PC-3 (cell line): ENCODE measurements at regions not wholly inside any gene's neighbourhood (a gene's known extent, or its start where the extent isn't known, plus 50 kb on each side); places are given as distances from the start of the nearest gene placed in this dataset.

Source experiments
- ATAC-seq: fragments of 200-7000 bp; cut with Tn5 transposase; 2 replicates; pipeline ENCODE4 v1.9.1; 2020; ENCODE audit warnings: mild to moderate bottlenecking, moderate library complexity
- BruUV-seq: library from RNA; stranded (reverse); fragments of 400-500 nt; replicated peaks from 2 replicates; lab custom pipeline; 2021; lab: Mats Ljungman, UMichigan
- CTCF ChIA-PET: fragments of 300-600 bp; sonication (Branson Sonifier 250); formaldehyde crosslinking; loops from one replicate; lab custom pipeline; 2022; ENCODE audit warnings: antibody characterized with exemption; lab: Charles Lee
- POLR2A ChIA-PET: fragments of 300-600 bp; sonication (Branson Sonifier 250); formaldehyde crosslinking; loops from one replicate; lab custom pipeline; 2022; ENCODE audit warnings: antibody characterized with exemption; ENCODE audit not compliant: unreplicated experiment; lab: Charles Lee
- DNase-seq: peaks from one replicate; pipeline ENCODE4 v3.0.0-alpha.2; 2015
- H2AFZ ChIP-seq: fragments of 300-600 bp; sonication (generic); 2 replicates; pipeline ENCODE4 v1.6.0; 2016; ENCODE audit warnings: antibody characterized with exemption, low read length
- H3F3A ChIP-seq: fragments of 300-600 bp; sonication (generic); one replicate; pipeline ENCODE4 v1.6.0; 2017; ENCODE audit warnings: antibody characterized with exemption, low read length, control low read depth, mild to moderate bottlenecking; ENCODE audit not compliant: unreplicated experiment
- H3K27ac ChIP-seq: fragments of 300-600 bp; sonication (generic); 2 replicates; pipeline ENCODE4 v1.5.1; 2016; ENCODE audit warnings: mild to moderate bottlenecking, low read length
- H3K27me3 ChIP-seq: fragments of 300-600 bp; sonication (generic); 2 replicates; pipeline ENCODE4 v1.6.1; 2016; ENCODE audit warnings: low read length, mixed read lengths
- H3K36me3 ChIP-seq: fragments of 300-600 bp; sonication (generic); 2 replicates; pipeline ENCODE4 v1.6.1; 2016; ENCODE audit warnings: low read depth, mixed run types, low read length, mixed read lengths
- H3K4me1 ChIP-seq: fragments of 300-600 bp; sonication (generic); 2 replicates; pipeline ENCODE4 v1.5.1; 2016; ENCODE audit warnings: low read length; ENCODE audit not compliant: insufficient read depth
- H3K4me2 ChIP-seq: fragments of 300-600 bp; sonication (generic); 2 replicates; pipeline ENCODE4 v1.6.0; 2016; ENCODE audit warnings: low read length
- H3K4me3 ChIP-seq: fragments of 300-600 bp; sonication (generic); 2 replicates; pipeline ENCODE4 v1.5.1; 2016; ENCODE audit warnings: mild to moderate bottlenecking, low read length, mixed read lengths
- H3K79me2 ChIP-seq: fragments of 300-600 bp; sonication (generic); 2 replicates; pipeline ENCODE4 v1.6.1; 2017; ENCODE audit warnings: low read length, mixed read lengths
- H3K9ac ChIP-seq: fragments of 300-600 bp; sonication (generic); 2 replicates; pipeline ENCODE4 v1.6.0; 2016; ENCODE audit warnings: mild to moderate bottlenecking, low read length
- H3K9me2 ChIP-seq: fragments of 300-600 bp; sonication (generic); replicated peaks from 2 replicates; pipeline ENCODE4 v1.6.1; 2016; ENCODE audit warnings: mixed run types, low read length, mixed read lengths
- H3K9me3 ChIP-seq: fragments of 300-600 bp; sonication (generic); 2 replicates; pipeline ENCODE4 v1.6.1; 2016; ENCODE audit warnings: low read length, mixed read lengths
- H4K20me1 ChIP-seq: fragments of 300-600 bp; sonication (generic); 2 replicates; pipeline ENCODE4 v1.6.1; 2016; ENCODE audit warnings: low read length, mixed read lengths
- EZH2 ChIP-seq: fragments of 300-600 bp; sonication (generic); IDR thresholded peaks from one replicate; pipeline ENCODE4 v1.6.1; 2017; ENCODE audit warnings: antibody characterized with exemption, mild to moderate bottlenecking, low read length; ENCODE audit not compliant: unreplicated experiment
- EZH2phosphoT487 ChIP-seq: fragments of 300-600 bp; sonication (generic); IDR thresholded peaks from 2 replicates; pipeline ENCODE4 v1.6.1; 2018; ENCODE audit warnings: mild to moderate bottlenecking, antibody characterized with exemption, low read length, borderline replicate concordance
- intact Hi-C: fragments of 100-400 bp; cut with micrococcal nuclease; formaldehyde crosslinking; loops from 2 replicates; pipeline ENCODE4 v1.9.0; 2023
- TF ChIP-seq, protein P1 (sequence below): fragments of 300-600 bp; sonication (generic); conservative IDR thresholded peaks from 2 replicates; pipeline ENCODE4 v1.5.1; 2017; ENCODE audit warnings: antibody characterized with exemption, low read depth, mild to moderate bottlenecking, low read length

DNA sequence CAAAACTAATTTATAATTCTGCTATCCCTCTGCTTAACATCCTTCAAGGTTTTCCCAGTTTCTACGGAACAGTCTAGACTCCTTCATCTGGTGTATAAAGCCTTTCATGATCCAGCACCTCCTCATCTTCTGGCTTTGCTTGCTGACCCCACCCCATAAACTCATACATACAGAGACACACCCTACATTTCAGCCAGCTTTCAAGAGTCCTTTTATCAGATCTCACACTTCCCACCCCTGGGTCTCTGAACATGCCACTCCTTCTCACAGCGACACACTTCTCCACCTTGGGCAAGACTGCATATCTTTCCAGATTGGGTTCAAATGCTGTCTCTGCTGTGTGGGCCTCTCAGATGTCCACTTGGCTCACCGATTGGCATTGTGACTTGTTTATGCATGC is 166.8 kb upstream of the LPP start:
- peak overlapping the region; percentile 74 for H3K27ac ChIP-seq
- no peaks in the 10 kb centered on the region for H3F3A ChIP-seq
- no peak overlapping the region for H3K4me3 ChIP-seq
- no peaks in the 10 kb centered on the region for H3K27me3 ChIP-seq
- CTCF ChIA-PET: no interaction called here
- no peaks in the 10 kb centered on the region for H3K9me3 ChIP-seq
- H3K4me1 ChIP-seq: peaks cover 21% of the 10 kb centered on the region
- H3K4me2 ChIP-seq: peak overlapping the region; percentile 45
- H3K36me3 ChIP-seq: no peaks in the 10 kb centered on the region
- ATAC-seq: peak; percentile 23; the same call in 1 of the 2 replicates
- no peaks in the 10 kb centered on the region for H3K79me2 ChIP-seq
- POLR2A ChIA-PET: no interaction called here
- intact Hi-C loops: no loop called here
- H2AFZ ChIP-seq: peak overlapping the region; percentile 23
- no peak for TF ChIP-seq EZH2phosphoT487
- no peaks in the 10 kb centered on the region for H4K20me1 ChIP-seq
- H3K9ac ChIP-seq: peak overlapping the region; percentile 40; the same call in 1 of the 2 replicates
- peak; percentile 24 for DNase-seq
- no TSS peak for BruUV-seq
- no peaks in the 10 kb centered on the region for H3K9me2 ChIP-seq

DNA sequence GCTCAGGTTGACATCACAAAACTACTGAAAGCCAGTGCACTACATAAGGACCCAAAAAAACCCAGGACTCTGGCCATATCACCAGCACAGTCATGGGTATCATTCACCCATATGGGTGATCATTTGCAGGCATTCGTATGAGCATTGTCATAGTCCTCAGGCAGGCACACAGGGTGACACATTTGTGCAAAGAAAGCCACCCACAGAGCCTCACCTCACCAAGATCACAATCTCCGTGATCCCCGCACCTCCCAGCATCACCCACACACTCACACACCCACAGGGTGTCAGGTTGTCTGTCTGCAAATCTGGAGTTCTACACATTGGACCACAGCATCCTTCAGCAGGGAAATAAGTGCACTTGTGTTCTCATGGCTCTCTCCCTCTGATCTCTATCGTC is 166.0 kb upstream of the LPP start:
- ChIA-PET POLR2A (no interaction called here), CTCF (no interaction called here)
- no peak overlapping the region for H3K4me2 ChIP-seq
- no peaks in the 10 kb centered on the region for H3K79me2 ChIP-seq
- H2AFZ ChIP-seq: no peak overlapping the region
- no peaks in the 10 kb centered on the region for H3F3A ChIP-seq
- DNase-seq (no peak), ATAC-seq (no peak)
- no peak overlapping the region for H3K27ac ChIP-seq
- H3K36me3 ChIP-seq: no peaks in the 10 kb centered on the region
- no peaks in the 10 kb centered on the region for H3K27me3 ChIP-seq
- no peaks in the 10 kb centered on the region for H3K9me3 ChIP-seq
- TF ChIP-seq EZH2 (no peak), EZH2phosphoT487 (no peak)
- TF ChIP-seq, protein P1, sequence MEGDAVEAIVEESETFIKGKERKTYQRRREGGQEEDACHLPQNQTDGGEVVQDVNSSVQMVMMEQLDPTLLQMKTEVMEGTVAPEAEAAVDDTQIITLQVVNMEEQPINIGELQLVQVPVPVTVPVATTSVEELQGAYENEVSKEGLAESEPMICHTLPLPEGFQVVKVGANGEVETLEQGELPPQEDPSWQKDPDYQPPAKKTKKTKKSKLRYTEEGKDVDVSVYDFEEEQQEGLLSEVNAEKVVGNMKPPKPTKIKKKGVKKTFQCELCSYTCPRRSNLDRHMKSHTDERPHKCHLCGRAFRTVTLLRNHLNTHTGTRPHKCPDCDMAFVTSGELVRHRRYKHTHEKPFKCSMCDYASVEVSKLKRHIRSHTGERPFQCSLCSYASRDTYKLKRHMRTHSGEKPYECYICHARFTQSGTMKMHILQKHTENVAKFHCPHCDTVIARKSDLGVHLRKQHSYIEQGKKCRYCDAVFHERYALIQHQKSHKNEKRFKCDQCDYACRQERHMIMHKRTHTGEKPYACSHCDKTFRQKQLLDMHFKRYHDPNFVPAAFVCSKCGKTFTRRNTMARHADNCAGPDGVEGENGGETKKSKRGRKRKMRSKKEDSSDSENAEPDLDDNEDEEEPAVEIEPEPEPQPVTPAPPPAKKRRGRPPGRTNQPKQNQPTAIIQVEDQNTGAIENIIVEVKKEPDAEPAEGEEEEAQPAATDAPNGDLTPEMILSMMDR: no peak
- no peaks in the 10 kb centered on the region for H4K20me1 ChIP-seq
- no peak overlapping the region for H3K9ac ChIP-seq
- no peaks in the 10 kb centered on the region for H3K9me2 ChIP-seq
- BruUV-seq: no TSS peak
- intact Hi-C loops: no loop called here
- H3K4me1 ChIP-seq: peaks cover 21% of the 10 kb centered on the region
- H3K4me3 ChIP-seq: no peak overlapping the region

DNA sequence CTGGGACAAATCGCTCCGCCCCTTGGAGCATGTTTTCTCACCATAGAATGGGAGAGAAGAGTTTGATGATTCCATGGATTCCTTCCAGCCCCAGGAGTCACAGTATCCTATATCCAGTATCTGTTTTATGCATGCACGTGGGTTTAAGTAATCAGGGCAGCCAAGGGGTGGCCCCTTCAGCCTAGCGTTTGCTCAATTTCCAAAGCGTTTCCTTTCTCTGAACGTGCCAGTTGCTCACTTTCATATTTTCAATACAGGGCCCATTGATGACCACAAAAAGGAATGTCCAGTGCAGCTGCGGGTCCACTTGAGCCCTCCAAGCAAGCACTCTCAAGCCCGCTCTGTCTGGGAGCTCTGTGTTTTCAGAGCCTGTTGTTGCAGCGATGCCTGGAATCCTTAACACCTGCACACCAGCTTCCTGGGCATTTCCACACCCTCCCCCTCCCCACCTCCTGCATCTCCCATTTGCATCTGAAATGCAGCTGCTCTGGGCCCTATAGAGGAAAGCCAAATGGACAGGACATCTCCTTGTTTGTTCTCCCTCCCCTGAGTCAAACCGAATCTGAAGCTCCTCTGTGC is 164.3 kb upstream of the LPP start:
- ChIA-PET POLR2A (interaction anchor here (0.6 kb wide), 1 partner anchor 125 kb away, joined by 3 read pairs; no protein-coding TSS in a partner anchor), CTCF (no interaction called here)
- H3K27ac ChIP-seq: no peak overlapping the region
- intact Hi-C loops: no loop called here
- ATAC-seq (no peak), DNase-seq (no peak)
- no peaks in the 10 kb centered on the region for H3K27me3 ChIP-seq
- no peaks in the 10 kb centered on the region for H3F3A ChIP-seq
- no TSS peak for BruUV-seq
- no peak overlapping the region for H3K4me3 ChIP-seq
- no peak overlapping the region for H3K9ac ChIP-seq
- H3K9me3 ChIP-seq: no peaks in the 10 kb centered on the region
- no peaks in the 10 kb centered on the region for H3K36me3 ChIP-seq
- H3K79me2 ChIP-seq: no peaks in the 10 kb centered on the region
- no peak overlapping the region for H2AFZ ChIP-seq
- H3K4me1 ChIP-seq: peaks cover 21% of the 10 kb centered on the region
- H4K20me1 ChIP-seq: no peaks in the 10 kb centered on the region
- TF ChIP-seq EZH2: no peak
- no peaks in the 10 kb centered on the region for H3K9me2 ChIP-seq
- no peak overlapping the region for H3K4me2 ChIP-seq
